PC-9 (cell line): ENCODE measurements at regions not wholly inside any gene's neighbourhood (a gene's known extent, or its start where the extent isn't known, plus 50 kb on each side); places are given as distances from the start of the nearest gene placed in this dataset.

Experiments used
- BruUV-seq: library from RNA; stranded (reverse); fragments of 400-500 nt; replicated peaks from 2 replicates; lab custom pipeline; 2021; lab: Mats Ljungman, UMichigan
- CTCF ChIA-PET: fragments of 300-600 bp; sonication (Branson Sonifier 250); formaldehyde crosslinking; loops from one replicate; lab custom pipeline; 2022; ENCODE audit warnings: antibody characterized with exemption; lab: Charles Lee
- POLR2A ChIA-PET: fragments of 300-600 bp; sonication (Branson Sonifier 250); formaldehyde crosslinking; loops from one replicate; lab custom pipeline; 2022; ENCODE audit warnings: antibody characterized with exemption; ENCODE audit not compliant: unreplicated experiment; lab: Charles Lee
- DNase-seq, 2 experiments: peaks; one replicate each; pipeline versions ENCODE4 v3.0.0 to v3.0.0-alpha.2; 2015 to 2022; ENCODE audit warnings: mixed read lengths in 1 of 2
- H2AFZ ChIP-seq: fragments of 200-600 bp; sonication (generic); 2 replicates; pipeline ENCODE4 v1.8.1; 2017; ENCODE audit warnings: antibody characterized with exemption
- H3F3A ChIP-seq: fragments of 200-600 bp; sonication (generic); 2 replicates; pipeline ENCODE4 v1.8.1; 2017; ENCODE audit warnings: antibody characterized with exemption, mild to moderate bottlenecking, low read depth; ENCODE audit not compliant: insufficient read depth
- H3K27ac ChIP-seq: fragments of 200-600 bp; sonication (generic); 2 replicates; pipeline ENCODE4 v1.6.1; 2016; ENCODE audit warnings: mixed run types
- H3K27me3 ChIP-seq: fragments of 200-600 bp; sonication (generic); 2 replicates; pipeline ENCODE4 v1.6.1; 2016; ENCODE audit warnings: low read depth, mixed run types; ENCODE audit not compliant: insufficient read depth
- H3K36me3 ChIP-seq: fragments of 200-600 bp; sonication (generic); 2 replicates; pipeline ENCODE4 v1.6.1; 2016; ENCODE audit warnings: low read depth, mixed run types
- H3K4me1 ChIP-seq: fragments of 200-600 bp; sonication (generic); replicated peaks from 2 replicates; pipeline ENCODE4 v1.6.1; 2016; ENCODE audit warnings: mixed run types; ENCODE audit not compliant: insufficient read depth
- H3K4me2 ChIP-seq: fragments of 200-600 bp; sonication (generic); 2 replicates; pipeline ENCODE4 v1.6.1; 2017; ENCODE audit warnings: mixed run types
- H3K4me3 ChIP-seq: fragments of 200-600 bp; sonication (generic); 2 replicates; pipeline ENCODE4 v1.6.1; 2016; ENCODE audit warnings: mixed run types
- H3K79me2 ChIP-seq: fragments of 200-600 bp; sonication (generic); 2 replicates; pipeline ENCODE4 v1.6.1; 2017; ENCODE audit warnings: low read depth, mixed run types
- H3K9me2 ChIP-seq: fragments of 200-600 bp; sonication (generic); 2 replicates; pipeline ENCODE4 v1.8.1; 2017; ENCODE audit warnings: mild to moderate bottlenecking; ENCODE audit not compliant: insufficient read depth
- H3K9me3 ChIP-seq: fragments of 200-600 bp; sonication (generic); 2 replicates; pipeline ENCODE4 v1.8.1; 2016; ENCODE audit warnings: low read depth; ENCODE audit not compliant: insufficient read depth
- H4K20me1 ChIP-seq: fragments of 200-600 bp; sonication (generic); 2 replicates; pipeline ENCODE4 v1.8.1; 2017; ENCODE audit not compliant: insufficient read depth
- CTCF ChIP-seq: fragments of 200-600 bp; sonication (generic); conservative IDR thresholded peaks from 2 replicates; pipeline ENCODE4 v1.6.1; 2017; ENCODE audit warnings: mixed run types, antibody characterized with exemption, mild to moderate bottlenecking, moderate library complexity
- EZH2 ChIP-seq: fragments of 200-600 bp; sonication (generic); IDR thresholded peaks from 2 replicates; pipeline ENCODE4 v1.8.0; 2017; ENCODE audit warnings: antibody characterized with exemption, low read depth
- intact Hi-C: fragments of 100-400 bp; cut with micrococcal nuclease; formaldehyde crosslinking; loops from one replicate; pipeline ENCODE4 v1.10.0; 2022; ENCODE audit not compliant: unreplicated experiment

GRCh38 chr2:215607766-215608165 lies 171.9 kb upstream of the FN1 start:
- Histone ChIP-seq H3K9me3 (0 out of 2 replicates have a peak, but pooled peaks cover 3% of the 10 kb centered on the region), H3F3A (no peaks in the 10 kb centered on the region), H3K4me3 (no peak overlapping the region), H4K20me1 (no peaks in the 10 kb centered on the region), H2AFZ (no peak overlapping the region), H3K4me2 (no peak overlapping the region), H3K36me3 (no peaks in the 10 kb centered on the region), H3K27ac (no peak overlapping the region), H3K4me1 (no peaks in the 10 kb centered on the region), H3K27me3 (no peaks in the 10 kb centered on the region), H3K9me2 (no peaks in the 10 kb centered on the region), H3K79me2 (no peaks in the 10 kb centered on the region)
- no TSS peak for BruUV-seq
- CTCF ChIA-PET: no interaction called here
- DNase-seq: no peak
- POLR2A ChIA-PET: no interaction called here
- TF ChIP-seq EZH2 (no peak), CTCF (no peak)
- intact Hi-C loops: no loop called here

- TF ChIP-seq EZH2: no peak
- no peak for TF ChIP-seq CTCF
- intact Hi-C loops: no loop called here
- Histone ChIP-seq H2AFZ (no peak overlapping the region), H3K79me2 (no peaks in the 10 kb centered on the region), H3K27ac (no peak overlapping the region), H3K9me3 (0 out of 2 replicates have a peak, but pooled peaks cover 3% of the 10 kb centered on the region), H3K36me3 (no peaks in the 10 kb centered on the region), H3F3A (no peaks in the 10 kb centered on the region), H3K27me3 (no peaks in the 10 kb centered on the region), H3K4me1 (no peaks in the 10 kb centered on the region), H3K9me2 (no peaks in the 10 kb centered on the region), H3K4me3 (no peak overlapping the region), H3K4me2 (no peak overlapping the region), H4K20me1 (no peaks in the 10 kb centered on the region)
- no peak for DNase-seq
- BruUV-seq: no TSS peak
- ChIA-PET CTCF (no interaction called here), POLR2A (no interaction called here)
These were observed 170.4 kb upstream of the FN1 start for GRCh38 chr2:215606219-215606618.

DNA sequence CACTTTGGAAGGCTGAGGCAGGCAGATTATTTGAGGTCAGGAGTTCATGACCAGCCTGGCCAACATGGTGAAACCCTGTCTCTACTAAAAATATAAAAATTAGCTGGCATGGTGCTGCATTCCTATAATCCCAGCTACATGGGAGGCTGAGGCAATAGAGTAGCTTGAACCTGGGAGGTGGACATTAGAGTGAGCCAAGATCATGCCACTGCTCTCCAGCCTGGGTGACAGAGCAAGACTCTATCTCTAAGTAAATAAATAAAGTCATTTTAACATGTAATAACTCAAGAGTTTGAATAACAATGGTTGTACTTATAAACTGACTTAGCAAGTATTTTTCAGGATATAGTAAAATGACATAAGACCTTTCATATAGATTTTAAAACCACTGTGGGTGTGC lies 169.3 kb upstream of the FN1 start:
- no peaks in the 10 kb centered on the region for H3F3A ChIP-seq
- no TSS peak for BruUV-seq
- no peak overlapping the region for H3K4me3 ChIP-seq
- POLR2A ChIA-PET: no interaction called here
- no peaks in the 10 kb centered on the region for H3K36me3 ChIP-seq
- H3K79me2 ChIP-seq: no peaks in the 10 kb centered on the region
- H3K27me3 ChIP-seq: no peaks in the 10 kb centered on the region
- no peaks in the 10 kb centered on the region for H4K20me1 ChIP-seq
- intact Hi-C loops: no loop called here
- H2AFZ ChIP-seq: no peak overlapping the region
- H3K4me2 ChIP-seq: no peak overlapping the region
- no peaks in the 10 kb centered on the region for H3K4me1 ChIP-seq
- H3K9me3 ChIP-seq: 0 out of 2 replicates have a peak, but pooled peaks cover 3% of the 10 kb centered on the region
- H3K9me2 ChIP-seq: no peaks in the 10 kb centered on the region
- no peak overlapping the region for H3K27ac ChIP-seq
- no peak for DNase-seq
- no peak for TF ChIP-seq EZH2
- no peak for TF ChIP-seq CTCF
- CTCF ChIA-PET: no interaction called here
